GM21737 (cell line): ENCODE measurements at regions not wholly inside any gene's neighbourhood (a gene's known extent, or its start where the extent isn't known, plus 50 kb on each side); places are given as distances from the start of the nearest gene placed in this dataset.

Experiments used
- ATAC-seq: cut with Tn5 transposase; IDR thresholded peaks from one replicate; pipeline ENCODE4 v1.9.1; 2021; ENCODE audit warnings: mild to moderate bottlenecking, moderate library complexity; ENCODE audit not compliant: unreplicated experiment

GRCh38 chr21:16169102-16169511, 439.3 kb downstream of the USP25 start:
- no peak for ATAC-seq

GRCh38 chr21:16169779-16170178, 440.0 kb downstream of the USP25 start:
- no peak for ATAC-seq

GRCh38 chr21:16176570-16176969, 446.8 kb downstream of the USP25 start:
- ATAC-seq: no peak

GRCh38 chr21:16177532-16177931, 447.8 kb downstream of the USP25 start:
- ATAC-seq: no peak

- no peak for ATAC-seq
Measured at GRCh38 chr21:16179773-16180172, 450.0 kb downstream of the USP25 start.

- no peak for ATAC-seq
Measured at GRCh38 chr21:16180614-16181013, 450.8 kb downstream of the USP25 start.

GRCh38 chr21:16181018-16181417, 451.2 kb downstream of the USP25 start:
- ATAC-seq: no peak

- ATAC-seq: no peak
Measured at GRCh38 chr21:16185766-16186165, 456.0 kb downstream of the USP25 start.

- no peak for ATAC-seq
Measured at GRCh38 chr21:16186742-16187141, 457.0 kb downstream of the USP25 start.

GRCh38 chr21:16187603-16188301, 458.0 kb downstream of the USP25 start:
- no peak for ATAC-seq

GRCh38 chr21:16192902-16193301, 463.1 kb downstream of the USP25 start:
- ATAC-seq: no peak

- ATAC-seq: no peak
Measured at GRCh38 chr21:16193496-16194094, 463.8 kb downstream of the USP25 start.

GRCh38 chr21:16194095-16194787, 464.5 kb downstream of the USP25 start:
- ATAC-seq: no peak

- ATAC-seq: no peak
Measured at GRCh38 chr21:16194788-16195537, 465.2 kb downstream of the USP25 start.

- ATAC-seq: no peak
Measured at GRCh38 chr21:16195538-16195910, 465.7 kb downstream of the USP25 start.

GRCh38 chr21:16196001-16196400, 466.2 kb downstream of the USP25 start:
- ATAC-seq: no peak

GRCh38 chr21:16198546-16198945, 468.8 kb downstream of the USP25 start:
- no peak for ATAC-seq

- ATAC-seq: no peak
Measured at GRCh38 chr21:16199539-16199938, 469.8 kb downstream of the USP25 start.

- ATAC-seq: no peak
Measured at GRCh38 chr21:16201718-16202117, 471.9 kb downstream of the USP25 start.

- ATAC-seq: no peak
Measured at GRCh38 chr21:16205527-16205926, 475.7 kb downstream of the USP25 start.
